SK-N-SH treated with all-trans-retinoic acid at 6 μM for 48 hours (cell line): ENCODE measurements at regions not wholly inside any gene's neighbourhood (a gene's known extent, or its start where the extent isn't known, plus 50 kb on each side); places are given as distances from the start of the nearest gene placed in this dataset.

Experiments
- ZNF70 ChIP-seq: fragments of 450-650 bp; formaldehyde crosslinking; IDR thresholded peaks from 2 replicates; pipeline ENCODE4 v1.5.0; 2020; ENCODE audit warnings: mild to moderate bottlenecking, moderate library complexity
- ZNF8 ChIP-seq: fragments of 450-650 bp; formaldehyde crosslinking; IDR thresholded peaks from 2 replicates; pipeline ENCODE4 v1.5.0; 2020; ENCODE audit warnings: mild to moderate bottlenecking, moderate library complexity
- TF ChIP-seq, protein P1 (sequence below): fragments of 250-450 bp; sonication (Bioruptor Pico); IDR thresholded peaks from 2 replicates; pipeline ENCODE4 v1.5.1; 2020; ENCODE audit warnings: low read depth, mild to moderate bottlenecking, moderate library complexity

DNA sequence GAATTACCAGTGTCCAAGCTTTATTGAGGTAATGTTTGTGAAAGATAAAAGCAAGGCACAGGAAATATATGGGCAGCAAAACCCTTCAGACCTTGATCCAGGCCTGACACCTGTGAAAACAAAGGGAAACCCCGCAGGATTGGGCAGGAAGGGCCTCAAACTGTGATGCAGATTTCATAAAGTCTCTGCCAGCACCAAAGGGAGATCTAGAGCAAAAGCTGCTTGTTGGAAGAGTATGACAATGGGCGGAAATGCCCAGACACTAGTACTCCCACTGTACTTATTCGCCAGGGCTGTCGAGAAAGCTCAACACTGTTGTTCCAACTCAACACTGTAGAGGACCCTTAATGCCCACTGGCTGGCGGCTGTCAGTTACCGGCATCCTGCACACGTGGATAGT, 207.9 kb downstream of the CD47 start:
- TF ChIP-seq ZNF70 (CRISPR knock-in tag), result no peak
- TF ChIP-seq ZNF8 (CRISPR knock-in tag), result no peak
- TF ChIP-seq, protein P1, sequence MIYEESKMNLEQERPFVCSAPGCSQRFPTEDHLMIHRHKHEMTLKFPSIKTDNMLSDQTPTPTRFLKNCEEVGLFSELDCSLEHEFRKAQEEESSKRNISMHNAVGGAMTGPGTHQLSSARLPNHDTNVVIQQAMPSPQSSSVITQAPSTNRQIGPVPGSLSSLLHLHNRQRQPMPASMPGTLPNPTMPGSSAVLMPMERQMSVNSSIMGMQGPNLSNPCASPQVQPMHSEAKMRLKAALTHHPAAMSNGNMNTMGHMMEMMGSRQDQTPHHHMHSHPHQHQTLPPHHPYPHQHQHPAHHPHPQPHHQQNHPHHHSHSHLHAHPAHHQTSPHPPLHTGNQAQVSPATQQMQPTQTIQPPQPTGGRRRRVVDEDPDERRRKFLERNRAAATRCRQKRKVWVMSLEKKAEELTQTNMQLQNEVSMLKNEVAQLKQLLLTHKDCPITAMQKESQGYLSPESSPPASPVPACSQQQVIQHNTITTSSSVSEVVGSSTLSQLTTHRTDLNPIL (CRISPR knock-in tag), result no peak
